H1 (cell line): ENCODE measurements at regions not wholly inside any gene's neighbourhood (a gene's known extent, or its start where the extent isn't known, plus 50 kb on each side); places are given as distances from the start of the nearest gene placed in this dataset.

Experiments
- CTCF ChIA-PET: fragments of 300-600 bp; sonication (Branson Sonifier 250); formaldehyde crosslinking; loops from one replicate; lab custom pipeline; 2021; ENCODE audit not compliant: partially characterized antibody; lab: Charles Lee
- POLR2A ChIA-PET: fragments of 300-600 bp; sonication (Branson Sonifier 250); formaldehyde crosslinking; loops from one replicate; lab custom pipeline; 2021; ENCODE audit warnings: inconsistent platforms; ENCODE audit not compliant: partially characterized antibody; lab: Charles Lee
- DNase-seq, 2 experiments: peaks; one replicate each; pipeline versions ENCODE4 v3.0.0 to v3.0.0-alpha.2; 2010 to 2022; ENCODE audit warnings: low spot score in 2 of 2, low read depth in 1 of 2, mixed read lengths in 1 of 2
- FAIRE-seq: peaks from 2 replicates; lab custom pipeline; 2011; peaks lifted over from hg19 to GRCh38; lab: Jason Lieb, UNC
- H2AFZ ChIP-seq: 2 replicates; pipeline ENCODE4 v1.8.1; 2012; ENCODE audit warnings: low read length, inconsistent platforms
- H2AK5ac ChIP-seq: 2 replicates; pipeline ENCODE4 v1.6.1; 2013; ENCODE audit warnings: low read depth, low read length
- H2BK120ac ChIP-seq: replicated peaks from 2 replicates; pipeline ENCODE3; 2013; ENCODE audit warnings: low read depth, low read length, inconsistent platforms
- H2BK12ac ChIP-seq: 2 replicates; pipeline ENCODE4 v1.6.1; 2013; ENCODE audit warnings: low read depth, low read length
- H2BK15ac ChIP-seq: 2 replicates; pipeline ENCODE4 v1.6.1; 2013; ENCODE audit warnings: low read length
- H2BK20ac ChIP-seq: 2 replicates; pipeline ENCODE4 v1.6.1; 2013; ENCODE audit warnings: low read length
- H2BK5ac ChIP-seq: 2 replicates; pipeline ENCODE4 v1.6.1; 2013; ENCODE audit warnings: low read depth, low read length
- H3K14ac ChIP-seq: 2 replicates; pipeline ENCODE4 v1.6.1; 2013; ENCODE audit warnings: inconsistent platforms; ENCODE audit not compliant: insufficient read length
- H3K18ac ChIP-seq: 2 replicates; pipeline ENCODE4 v1.6.1; 2013; ENCODE audit warnings: low read length; ENCODE audit errors: extremely low read depth
- H3K23ac ChIP-seq: 2 replicates; pipeline ENCODE4 v1.6.1; 2013; ENCODE audit warnings: inconsistent platforms; ENCODE audit not compliant: insufficient read length
- H3K23me2 ChIP-seq: 2 replicates; pipeline ENCODE4 v1.6.1; 2013; ENCODE audit warnings: low read depth, low read length
- H3K27ac ChIP-seq: 2 replicates; pipeline ENCODE4 v1.6.1; 2011; ENCODE audit warnings: low read depth, low read length, inconsistent platforms
- H3K27me3 ChIP-seq, 4 experiments: replicated peaks in 1 of 4; 1 replicate in 1 of 4; 2 replicates in 3 of 4; pipeline versions ENCODE4 v1.6.1 to v1.8.1; 2011 to 2013; ENCODE audit warnings: low read length in 3 of 4, mild to moderate bottlenecking in 3 of 4, inconsistent platforms in 2 of 4, mixed read lengths in 2 of 4, moderate library complexity in 1 of 4; ENCODE audit not compliant: control insufficient read depth in 3 of 4, insufficient read depth in 3 of 4; ENCODE audit errors: extremely low read depth in 1 of 4
- H3K36me3 ChIP-seq, 4 experiments: 2 replicates each; pipeline versions ENCODE4 v1.6.1 to v1.8.1; 2011 to 2013; ENCODE audit warnings: mild to moderate bottlenecking in 4 of 4, low read length in 3 of 4, moderate library complexity in 2 of 4, control low read depth in 1 of 4, inconsistent platforms in 1 of 4; ENCODE audit not compliant: insufficient read depth in 4 of 4, control insufficient read depth in 2 of 4
- H3K4ac ChIP-seq: replicated peaks from 2 replicates; pipeline ENCODE3; 2013; ENCODE audit warnings: low read length, low read depth, mixed read lengths, inconsistent platforms; ENCODE audit not compliant: insufficient read length
- H3K4me1 ChIP-seq, 4 experiments: replicated peaks in 1 of 4; 1 replicate in 1 of 4; 2 replicates in 3 of 4; pipeline versions ENCODE4 v1.6.1 to v1.8.1; 2011 to 2013; ENCODE audit warnings: low read length in 3 of 4, inconsistent platforms in 2 of 4, mixed read lengths in 1 of 4; ENCODE audit not compliant: insufficient read depth in 4 of 4, control insufficient read depth in 3 of 4
- H3K4me2 ChIP-seq, 2 experiments: 2 replicates each; pipeline versions ENCODE4 v1.6.1 to v1.8.1; 2011 to 2013; ENCODE audit warnings: low read depth in 2 of 2, low read length in 2 of 2, control low read depth in 1 of 2, inconsistent platforms in 1 of 2, mild to moderate bottlenecking in 1 of 2; ENCODE audit not compliant: insufficient read depth in 1 of 2
- H3K4me3 ChIP-seq, 4 experiments: fragments of 200-600, 300-600 bp in 1 of 4; sonication (generic), shearing (Covaris generic), sonication (Bioruptor Twin) in 1 of 4; 2 replicates each; pipeline versions ENCODE4 v1.5.1 to v1.8.1; 2011 to 2016; ENCODE audit warnings: low read length in 4 of 4, low read depth in 3 of 4, control low read depth in 2 of 4, inconsistent platforms in 2 of 4, mild to moderate bottlenecking in 2 of 4, mixed read lengths in 1 of 4, moderate library complexity in 1 of 4; ENCODE audit not compliant: insufficient read depth in 2 of 4; ENCODE audit errors: extremely low read depth in 1 of 4
- H3K56ac ChIP-seq: replicated peaks from 2 replicates; pipeline ENCODE3; 2013; ENCODE audit warnings: low read depth, mild to moderate bottlenecking, mixed read lengths, low read length, inconsistent platforms; ENCODE audit not compliant: insufficient read length
- H3K79me1 ChIP-seq: 2 replicates; pipeline ENCODE4 v1.6.1; 2013; ENCODE audit warnings: low read depth, low read length, control low read depth
- H3K79me2 ChIP-seq, 2 experiments: 2 replicates each; pipeline versions ENCODE4 v1.6.1 to v1.8.1; 2012 to 2013; ENCODE audit warnings: low read length in 2 of 2, mild to moderate bottlenecking in 2 of 2, inconsistent platforms in 1 of 2; ENCODE audit not compliant: insufficient read depth in 2 of 2, control insufficient read depth in 1 of 2
- H3K9ac ChIP-seq, 4 experiments: replicated peaks in 1 of 4; 1 replicate in 1 of 4; 2 replicates in 3 of 4; pipeline versions ENCODE4 v1.6.1 to v1.8.1; 2011 to 2013; ENCODE audit warnings: low read depth in 3 of 4, low read length in 3 of 4, control low read depth in 2 of 4, mild to moderate bottlenecking in 2 of 4, moderate library complexity in 2 of 4, inconsistent platforms in 1 of 4; ENCODE audit errors: extremely low read depth in 1 of 4
- H3K9me3 ChIP-seq, 2 experiments: 2 replicates each; pipeline versions ENCODE4 v1.6.1 to v1.8.1; 2012 to 2013; ENCODE audit warnings: mild to moderate bottlenecking in 2 of 2, moderate library complexity in 2 of 2, control low read depth in 1 of 2, inconsistent platforms in 1 of 2, low read depth in 1 of 2, low read length in 1 of 2, mixed read lengths in 1 of 2; ENCODE audit not compliant: insufficient read depth in 2 of 2
- H4K20me1 ChIP-seq, 2 experiments: replicated peaks in 1 of 2; 2 replicates each; pipeline versions ENCODE3 to v1.8.1; 2011 to 2013; ENCODE audit warnings: inconsistent platforms in 2 of 2, low read length in 2 of 2, mild to moderate bottlenecking in 1 of 2; ENCODE audit not compliant: insufficient read depth in 2 of 2, control insufficient read depth in 1 of 2
- H4K5ac ChIP-seq: 2 replicates; pipeline ENCODE4 v1.6.1; 2013; ENCODE audit warnings: low read length, low read depth, mixed read lengths, inconsistent platforms; ENCODE audit not compliant: insufficient read length
- H4K8ac ChIP-seq: 2 replicates; pipeline ENCODE4 v1.8.0; 2013; ENCODE audit warnings: mild to moderate bottlenecking, moderate library complexity, low read length, inconsistent platforms; ENCODE audit not compliant: insufficient read depth; ENCODE audit errors: extremely low read depth
- H4K91ac ChIP-seq: replicated peaks from 2 replicates; pipeline ENCODE3; 2013; ENCODE audit warnings: low read length, mixed read lengths, inconsistent platforms; ENCODE audit not compliant: insufficient read length
- BCL11A ChIP-seq, 2 experiments: IDR thresholded peaks; one replicate each; pipeline ENCODE4 v1.6.1; 2011; ENCODE audit warnings: low read depth in 2 of 2, low read length in 2 of 2, mild to moderate bottlenecking in 2 of 2
- CBX8 ChIP-seq: fragments of 300-800, 300-1000 bp; sonication (generic); IDR thresholded peaks from 2 replicates; pipeline ENCODE4 v1.7.1; 2016; ENCODE audit warnings: low read depth, low read length, borderline replicate concordance
- CEBPB ChIP-seq: IDR thresholded peaks from 2 replicates; pipeline ENCODE4 v1.6.1; 2012; ENCODE audit warnings: low read depth, low read length
- EZH2 ChIP-seq: fragments of 200-600 bp; sonication (generic); IDR thresholded peaks from 2 replicates; pipeline ENCODE4 v1.7.1; 2012; ENCODE audit warnings: low read depth, mild to moderate bottlenecking, moderate library complexity, low read length, inconsistent platforms; ENCODE audit not compliant: severe bottlenecking
- HDAC2 ChIP-seq, 2 experiments: fragments of 300-600 bp in 1 of 2; sonication (generic) in 1 of 2; IDR thresholded peaks; 2 replicates each; pipeline ENCODE4 v1.6.1; 2011 to 2012; ENCODE audit warnings: low read depth in 2 of 2, low read length in 2 of 2, mild to moderate bottlenecking in 2 of 2, moderate library complexity in 2 of 2, borderline replicate concordance in 1 of 2, inconsistent platforms in 1 of 2
- JUN ChIP-seq: IDR thresholded peaks from 2 replicates; pipeline ENCODE4 v1.6.1; 2011; ENCODE audit warnings: low read depth, mild to moderate bottlenecking, improper control_type of control experiment, low read length
- NRF1 ChIP-seq: IDR thresholded peaks from 2 replicates; pipeline ENCODE4 v1.6.1; 2011; ENCODE audit warnings: mild to moderate bottlenecking, low read depth, low read length, improper control_type of control experiment
- POU5F1 ChIP-seq: IDR thresholded peaks from 2 replicates; pipeline ENCODE4 v1.6.1; 2011; ENCODE audit warnings: low read depth, mild to moderate bottlenecking, low read length, moderate library complexity
- RXRA ChIP-seq: IDR thresholded peaks from 2 replicates; pipeline ENCODE4 v1.6.1; 2011; ENCODE audit warnings: low read depth, mild to moderate bottlenecking, low read length, moderate library complexity; ENCODE audit not compliant: insufficient read depth
- SP1 ChIP-seq: IDR thresholded peaks from 2 replicates; pipeline ENCODE4 v1.6.1; 2011; ENCODE audit warnings: low read depth, low read length
- SUZ12 ChIP-seq: fragments of 200-600 bp; sonication (generic); IDR thresholded peaks from 2 replicates; pipeline ENCODE4 v1.6.1; 2012; ENCODE audit warnings: mild to moderate bottlenecking, inconsistent platforms, low read length, moderate library complexity, mixed read lengths
- whole genome bisulfite sequencing, 2 experiments: shearing (Covaris generic) in 1 of 2; methylation state at CpG; one replicate each; pipeline versions ENCODE4 v1.1.6 to v1.1.7; 2013 to 2015; ENCODE audit warnings: low lambda C conversion rate in 2 of 2, mixed read lengths in 2 of 2, inconsistent platforms in 1 of 2, low coverage in 1 of 2, missing lambda C conversion rate in 1 of 2; ENCODE audit not compliant: insufficient replicate concordance in 2 of 2, insufficient coverage in 1 of 2, insufficient read length in 1 of 2; ENCODE audit errors: extremely low coverage in 1 of 2, missing lambda C conversion rate in 1 of 2; 5-methylcytosine and 5-hydroxymethylcytosine counted together

GRCh38 chr14:49363821-49364751 is 222.1 kb downstream of the RPS29 start:
- H3K4me3 ChIP-seq, result no peak overlapping the region
- no peak overlapping the region for H2AK5ac ChIP-seq
- WGBS, 2 experiments, result 71% methylated on average over 5 of the region's 5 CpGs; no CpG with 5 or more reads in 1 of the 2 experiments
- CTCF ChIA-PET, result interaction anchor here (0.7 to 1.6 kb wide), 3 partner anchors 18 to 134 kb away, joined by 3 to 4 read pairs (median 4); no protein-coding TSS in a partner anchor
- no peaks in the 10 kb centered on the region for H3K79me1 ChIP-seq
- no peak overlapping the region for H3K4ac ChIP-seq
- TF ChIP-seq NRF1 (no peak), BCL11A (IDR thresholded peaks at IDR 0.05; ENCODE audit: low read depth in 2 of 2, low read length in 2 of 2) (no peak), SUZ12 (no peak), HDAC2 (IDR thresholded peaks at IDR 0.05; ENCODE audit: borderline replicate concordance in 1 of 2, low read depth in 2 of 2, low read length in 2 of 2) (no peak), EZH2 (no peak), CBX8 (no peak), POU5F1 (no peak), CEBPB (no peak), RXRA (no peak), SP1 (no peak), JUN (no peak)
- TF ChIP-seq, all 59 proteins: peak for 0
- Histone ChIP-seq H2BK15ac (no peak overlapping the region), H3K27ac (no peak overlapping the region), H2BK5ac (no peak overlapping the region), H4K5ac (no peak overlapping the region), H3K23ac (no peak overlapping the region), H3K9me3 (no peaks in the 10 kb centered on the region), H3K14ac (no peak overlapping the region), H2BK12ac (no peak overlapping the region), H3K36me3 (no peaks in the 10 kb centered on the region), H2BK120ac (no peak overlapping the region), H3K23me2 (no peaks in the 10 kb centered on the region; the same call in 1 of the 2 replicates), H3K4me2 (no peak overlapping the region), H3K79me2 (no peaks in the 10 kb centered on the region), H4K20me1 (peaks cover 0 to 3% of the 10 kb centered on the region in 2 experiments), H3K27me3 (peaks cover 43 to 64% (median 58%) of the 10 kb centered on the region in 4 experiments), H2BK20ac (no peak overlapping the region), H4K91ac (no peak overlapping the region), H4K8ac (no peak overlapping the region), H2AFZ (no peak overlapping the region), H3K18ac (no peak overlapping the region), H3K4me1 (no peaks in the 10 kb centered on the region), H3K56ac (no peak overlapping the region), H3K9ac (no peak overlapping the region)
- POLR2A ChIA-PET, result no interaction called here
- no peak for FAIRE-seq
- no peak for DNase-seq
